A673 (cell line): ENCODE measurements at regions not wholly inside any gene's neighbourhood (a gene's known extent, or its start where the extent isn't known, plus 50 kb on each side); places are given as distances from the start of the nearest gene placed in this dataset.

Source experiments
- BruUV-seq: library from RNA; stranded (reverse); fragments of 400-500 nt; replicated peaks from 2 replicates; lab custom pipeline; 2021; lab: Mats Ljungman, UMichigan
- CTCF ChIA-PET: fragments of 300-600 bp; sonication (Branson Sonifier 250); formaldehyde crosslinking; loops from one replicate; lab custom pipeline; 2022; ENCODE audit warnings: antibody characterized with exemption; lab: Charles Lee
- POLR2A ChIA-PET: fragments of 300-600 bp; sonication (Branson Sonifier 250); formaldehyde crosslinking; loops from one replicate; lab custom pipeline; 2022; ENCODE audit warnings: antibody characterized with exemption; ENCODE audit not compliant: low non-redundant PET; lab: Charles Lee
- DNase-seq: peaks from one replicate; pipeline ENCODE4 v3.0.0-alpha.2; 2015; ENCODE audit warnings: low spot score
- H3K27ac ChIP-seq: fragments of 200-600 bp; sonication (generic); 2 replicates; pipeline ENCODE4 v1.5.1; 2016; ENCODE audit warnings: mixed run types, low read depth, mild to moderate bottlenecking, mixed read lengths, antibody characterized with exemption, low read length; ENCODE audit not compliant: poor library complexity, severe bottlenecking
- H3K27me3 ChIP-seq: fragments of 200-600 bp; sonication (generic); replicated peaks from 2 replicates; pipeline ENCODE4 v1.6.1; 2017; ENCODE audit warnings: mixed run types, low read depth, mild to moderate bottlenecking, mixed read lengths, antibody characterized with exemption, low read length; ENCODE audit not compliant: insufficient read depth, poor library complexity
- H3K36me3 ChIP-seq: fragments of 200-600 bp; sonication (generic); 2 replicates; pipeline ENCODE4 v1.6.1; 2016; ENCODE audit warnings: mixed run types, mild to moderate bottlenecking, mixed read lengths, antibody characterized with exemption, low read length; ENCODE audit not compliant: insufficient read depth, poor library complexity, severe bottlenecking
- H3K4me1 ChIP-seq: fragments of 200-600 bp; sonication (generic); 2 replicates; pipeline ENCODE4 v1.6.1; 2017; ENCODE audit warnings: mixed run types, mild to moderate bottlenecking, mixed read lengths, antibody characterized with exemption, low read length; ENCODE audit not compliant: insufficient read depth, poor library complexity, severe bottlenecking
- H3K4me3 ChIP-seq: fragments of 200-600 bp; sonication (generic); 2 replicates; pipeline ENCODE4 v1.5.1; 2016; ENCODE audit warnings: low read depth, mixed run types, mild to moderate bottlenecking, mixed read lengths, low read length; ENCODE audit not compliant: poor library complexity, severe bottlenecking
- H3K9me3 ChIP-seq: fragments of 200-600 bp; sonication (generic); 2 replicates; pipeline ENCODE4 v1.6.1; 2016; ENCODE audit warnings: mixed run types, low read depth, mild to moderate bottlenecking, mixed read lengths, antibody characterized with exemption, low read length; ENCODE audit not compliant: poor library complexity, severe bottlenecking
- CTCF ChIP-seq: fragments of 300-800, 200-600 bp; sonication (generic); conservative IDR thresholded peaks from 2 replicates; pipeline ENCODE4 v1.5.1; 2017; ENCODE audit warnings: low read depth, mild to moderate bottlenecking, antibody characterized with exemption, low read length, moderate library complexity, mixed read lengths
- EZH2 ChIP-seq: fragments of 200-600 bp; sonication (generic); IDR thresholded peaks from 2 replicates; pipeline ENCODE4 v1.6.1; 2017; ENCODE audit warnings: borderline replicate concordance, low read depth, mild to moderate bottlenecking, mixed read lengths, antibody characterized with exemption, low read length; ENCODE audit not compliant: poor library complexity, severe bottlenecking
- intact Hi-C: fragments of 100-400 bp; cut with micrococcal nuclease; formaldehyde crosslinking; loops from one replicate; pipeline ENCODE4 v1.10.0; 2022; ENCODE audit not compliant: unreplicated experiment

- TF ChIP-seq CTCF: no peak
- no peak for TF ChIP-seq EZH2
- no peaks in the 10 kb centered on the region for H3K27me3 ChIP-seq
- DNase-seq: no peak
- intact Hi-C loops: no loop called here
- H3K27ac ChIP-seq: no peak overlapping the region
- no TSS peak for BruUV-seq
- no peak overlapping the region for H3K4me3 ChIP-seq
- CTCF ChIA-PET: no interaction called here
- no peaks in the 10 kb centered on the region for H3K36me3 ChIP-seq
- POLR2A ChIA-PET: no interaction called here
- H3K9me3 ChIP-seq: no peaks in the 10 kb centered on the region
- H3K4me1 ChIP-seq: no peaks in the 10 kb centered on the region
These were observed 476.1 kb downstream of the TDRD3 start for GRCh38 chr13:60873116-60873515.

GRCh38 chr13:60869941-60870613 lies 473.1 kb downstream of the TDRD3 start:
- no peaks in the 10 kb centered on the region for H3K27me3 ChIP-seq

GRCh38 chr13:60869225-60869624 lies 472.2 kb downstream of the TDRD3 start:
- no peak for DNase-seq
- Histone ChIP-seq H3K36me3 (no peaks in the 10 kb centered on the region), H3K27me3 (no peaks in the 10 kb centered on the region), H3K27ac (no peak overlapping the region), H3K4me3 (no peak overlapping the region), H3K9me3 (no peaks in the 10 kb centered on the region), H3K4me1 (no peaks in the 10 kb centered on the region)
- intact Hi-C loops: no loop called here
- ChIA-PET POLR2A (no interaction called here), CTCF (no interaction called here)
- TF ChIP-seq EZH2: no peak
- TF ChIP-seq CTCF: no peak
- no TSS peak for BruUV-seq

More at GRCh38 chr13:60869941-60870613, 473.1 kb downstream of the TDRD3 start:
- no peaks in the 10 kb centered on the region for H3K4me1 ChIP-seq
- no peak for DNase-seq
- ChIA-PET POLR2A (no interaction called here), CTCF (no interaction called here)
- no peak overlapping the region for H3K4me3 ChIP-seq
- H3K9me3 ChIP-seq: no peaks in the 10 kb centered on the region
- no peaks in the 10 kb centered on the region for H3K36me3 ChIP-seq
- intact Hi-C loops: no loop called here
- TF ChIP-seq CTCF (no peak), EZH2 (no peak)
- no TSS peak for BruUV-seq
- no peak overlapping the region for H3K27ac ChIP-seq
